H1 (cell line): ENCODE measurements at regions not wholly inside any gene's neighbourhood (a gene's known extent, or its start where the extent isn't known, plus 50 kb on each side); places are given as distances from the start of the nearest gene placed in this dataset.

Experiments
- CTCF ChIP-seq, 3 experiments: IDR thresholded peaks; 1 replicate in 2 of 3; 2 replicates in 1 of 3; pipeline versions ENCODE4 v1.5.1 to v1.6.1; 2011; ENCODE audit warnings: low read length in 3 of 3, mild to moderate bottlenecking in 3 of 3, inconsistent platforms in 2 of 3, low read depth in 1 of 3, moderate library complexity in 1 of 3; ENCODE audit not compliant: insufficient read depth in 1 of 3; ENCODE audit errors: control extremely low read depth in 1 of 3
- PHF8 ChIP-seq: fragments of 200-600 bp; sonication (generic); conservative IDR thresholded peaks from 2 replicates; pipeline ENCODE4 v1.7.1; 2012; ENCODE audit warnings: low read depth, mild to moderate bottlenecking, inconsistent platforms, low read length, moderate library complexity
- RFX5 ChIP-seq: IDR thresholded peaks from 2 replicates; pipeline ENCODE4 v1.6.1; 2011; ENCODE audit warnings: low read depth, low read length, improper control_type of control experiment, borderline replicate concordance

- TF ChIP-seq RFX5 (no peak), PHF8 (no peak), CTCF (IDR thresholded peaks at IDR 0.05; ENCODE audit: control extremely low read depth in 1 of 3, insufficient read depth in 1 of 3, low read depth in 1 of 3, low read length in 3 of 3) (no peak)
Observed at GRCh38 chr2:182618672-182619079, 97.4 kb upstream of the DNAJC10 start.
